A549 (cell line): ENCODE measurements at regions not wholly inside any gene's neighbourhood (a gene's known extent, or its start where the extent isn't known, plus 50 kb on each side); places are given as distances from the start of the nearest gene placed in this dataset.

ENCODE experiments used
- ATAC-seq, 2 experiments: fragments of 200-7000 bp in 1 of 2; fragments of >200 bp in 1 of 2; cut with Nextera tagmentation in 1 of 2; cut with Tn5 transposase in 1 of 2; 3 replicates each; pipeline versions ENCODE4 v1.8.0 to v1.9.1; 2018 to 2020; ENCODE audit warnings: mild to moderate bottlenecking in 1 of 2, moderate library complexity in 1 of 2
- CTCF ChIA-PET: fragments of 300-600 bp; sonication (Branson Sonifier 250); formaldehyde crosslinking; extraction: SDS; loops from one replicate; lab custom pipeline; 2021; ENCODE audit warnings: antibody characterized with exemption, inconsistent platforms; lab: Yijun Ruan, JAX
- POLR2A ChIA-PET: fragments of 350-600 bp; formaldehyde crosslinking; extraction: SDS; loops from one replicate; lab custom pipeline; 2021; ENCODE audit warnings: antibody characterized with exemption, inconsistent platforms; lab: Yijun Ruan, JAX
- DNase-seq, 2 experiments: peaks; one replicate each; pipeline versions ENCODE4 v3.0.0 to v3.0.0-alpha.2; 2011 to 2016; ENCODE audit warnings: low read depth in 1 of 2, low spot score in 1 of 2
- FAIRE-seq: peaks from 2 replicates; lab custom pipeline; 2011; peaks lifted over from hg19 to GRCh38; lab: Jason Lieb, UNC
- H3K27ac ChIP-seq, 2 experiments: fragments of >200 bp; sonication (Bioruptor Twin); formaldehyde crosslinking; 3 replicates each; pipeline ENCODE4 v1.5.1; 2016 to 2017
- H3K4me1 ChIP-seq: fragments of >200 bp; sonication (Bioruptor Twin); formaldehyde crosslinking; 3 replicates; pipeline ENCODE4 v1.6.1; 2016
- H3K4me2 ChIP-seq: fragments of >200 bp; sonication (Bioruptor Twin); formaldehyde crosslinking; 3 replicates; pipeline ENCODE4 v1.6.1; 2016
- H3K4me3 ChIP-seq: fragments of >200 bp; sonication (Bioruptor Twin); formaldehyde crosslinking; 3 replicates; pipeline ENCODE4 v1.5.1; 2016
- H3K9me3 ChIP-seq: fragments of >200 bp; sonication (Bioruptor Twin); formaldehyde crosslinking; 3 replicates; pipeline ENCODE4 v1.6.1; 2016
- BHLHE40 ChIP-seq: IDR thresholded peaks from 2 replicates; pipeline ENCODE4 v1.6.1; 2012; ENCODE audit warnings: low read depth, low read length, inconsistent platforms
- CBX2 ChIP-seq: fragments of 200-600 bp; sonication (generic); IDR thresholded peaks from 2 replicates; pipeline ENCODE4 v1.6.1; 2016; ENCODE audit warnings: low read depth, mild to moderate bottlenecking, borderline replicate concordance
- E2F6 ChIP-seq: IDR thresholded peaks from 2 replicates; pipeline ENCODE4 v1.6.1; 2012; ENCODE audit warnings: low read depth, borderline replicate concordance
- EHF ChIP-seq: fragments of 250-450 bp; sonication (Bioruptor Pico); IDR thresholded peaks from 2 replicates; pipeline ENCODE4 v1.5.0; 2020; ENCODE audit warnings: mild to moderate bottlenecking
- FOSL2 ChIP-seq, 2 experiments: fragments of 450-650 bp in 1 of 2; fragments of >200 bp in 1 of 2; sonication (Bioruptor Twin) in 1 of 2; formaldehyde crosslinking; IDR thresholded peaks; 2 replicates each; pipeline versions ENCODE4 v1.5.0 to v1.6.1; 2016 to 2020; ENCODE audit warnings: mild to moderate bottlenecking in 1 of 2, moderate library complexity in 1 of 2
- FOXS1 ChIP-seq: fragments of 250-450 bp; sonication (Bioruptor Pico); IDR thresholded peaks from 2 replicates; pipeline ENCODE4 v1.5.0; 2020; ENCODE audit warnings: mild to moderate bottlenecking, moderate library complexity
- HDAC2 ChIP-seq: fragments of 200-600 bp; sonication (generic); IDR thresholded peaks from 2 replicates; pipeline ENCODE4 v1.6.1; 2016
- HES2 ChIP-seq: fragments of >200 bp; sonication (Bioruptor Twin); formaldehyde crosslinking; IDR thresholded peaks from 2 replicates; pipeline ENCODE4 v1.6.1; 2016
- HMGXB4 ChIP-seq: fragments of 250-450 bp; sonication (Bioruptor Pico); IDR thresholded peaks from 2 replicates; pipeline ENCODE4 v1.5.0; 2021; ENCODE audit warnings: mild to moderate bottlenecking, moderate library complexity, borderline replicate concordance
- HOXA7 ChIP-seq: fragments of 250-450 bp; sonication (Bioruptor Pico); IDR thresholded peaks from 2 replicates; pipeline ENCODE4 v1.5.0; 2020; ENCODE audit warnings: mild to moderate bottlenecking, moderate library complexity
- JUNB ChIP-seq: fragments of >200 bp; sonication (Bioruptor Twin); formaldehyde crosslinking; IDR thresholded peaks from 2 replicates; pipeline ENCODE4 v1.6.1; 2016
- MYC ChIP-seq: IDR thresholded peaks from 2 replicates; pipeline ENCODE4 v1.6.1; 2012; ENCODE audit warnings: mild to moderate bottlenecking, inconsistent platforms, low read length, improper control_type of control experiment, borderline replicate concordance
- NFE2L2 ChIP-seq: fragments of 150-350 bp; conservative IDR thresholded peaks from 2 replicates; pipeline ENCODE4 v1.6.1; 2014; ENCODE audit warnings: low read length
- POLR2A ChIP-seq: IDR thresholded peaks from 2 replicates; pipeline ENCODE4 v1.6.1; 2012; ENCODE audit warnings: mild to moderate bottlenecking, low read length
- POLR2AphosphoS2 ChIP-seq: conservative IDR thresholded peaks from 2 replicates; pipeline ENCODE4 v1.6.1; 2012; ENCODE audit warnings: low read length, improper control_type of control experiment, inconsistent platforms
- RARB ChIP-seq: fragments of 250-450 bp; sonication (Bioruptor Pico); IDR thresholded peaks from 2 replicates; pipeline ENCODE4 v1.8.0; 2021; ENCODE audit warnings: mild to moderate bottlenecking, moderate library complexity
- RCOR1 ChIP-seq: fragments of 150-350 bp; IDR thresholded peaks from 2 replicates; pipeline ENCODE4 v1.6.1; 2014; ENCODE audit warnings: antibody characterized with exemption, low read length, low read depth
- RFX5 ChIP-seq: fragments of 450-650 bp; IDR thresholded peaks from 2 replicates; pipeline ENCODE4 v1.7.1; 2014; ENCODE audit warnings: antibody characterized with exemption, mild to moderate bottlenecking, moderate library complexity
- SREBF2 ChIP-seq: fragments of 450-650 bp; IDR thresholded peaks from 2 replicates; pipeline ENCODE4 v1.6.1; 2014; ENCODE audit warnings: mild to moderate bottlenecking, moderate library complexity
- ZC3H11A ChIP-seq: fragments of 450-650 bp; IDR thresholded peaks from 2 replicates; pipeline ENCODE4 v1.6.1; 2014; ENCODE audit warnings: antibody characterized with exemption, mild to moderate bottlenecking
- WGBS: methylation state at CpG from one replicate; pipeline ENCODE4 v1.1.6; 2017; ENCODE audit errors: missing lambda C conversion rate; 5-methylcytosine and 5-hydroxymethylcytosine counted together

GRCh38 chr2:601806-602455, 75.3 kb downstream of the TMEM18 start:
- H3K4me3 ChIP-seq: no peak overlapping the region
- ATAC-seq: no peak
- FAIRE-seq: no peak
- H3K4me2 ChIP-seq: no peak overlapping the region
- ChIA-PET CTCF (no interaction called here), POLR2A (no interaction called here)
- TF ChIP-seq SREBF2: no peak
- no peak for TF ChIP-seq POLR2AphosphoS2
- no peak for TF ChIP-seq RCOR1
- no peak for TF ChIP-seq RFX5
- TF ChIP-seq BHLHE40: no peak
- no peak for TF ChIP-seq HOXA7 (CRISPR knock-in tag)
- TF ChIP-seq ZC3H11A: no peak
- no peak for TF ChIP-seq RARB (CRISPR knock-in tag)
- TF ChIP-seq CBX2: no peak
- TF ChIP-seq POLR2A: no peak
- TF ChIP-seq NFE2L2: no peak
- TF ChIP-seq EHF (CRISPR knock-in tag): no peak
- no peak for TF ChIP-seq E2F6
- no peak for TF ChIP-seq HES2
- H3K27ac ChIP-seq: peak overlapping the region in 1 of 2 experiments; percentile 17; a peak in 1 of 6 replicates
- WGBS: 68% methylated on average over 28 of the region's 29 CpGs
- no peaks in the 10 kb centered on the region for H3K4me1 ChIP-seq
- peaks cover 14% of the 10 kb centered on the region; the same call in 2 of the 3 replicates for H3K9me3 ChIP-seq
- no peak for DNase-seq

GRCh38 chr2:601387-601698, 75.9 kb downstream of the TMEM18 start:
- TF ChIP-seq MYC (no peak), HDAC2 (no peak), ZC3H11A (no peak), FOXS1 (CRISPR knock-in tag) (no peak)
- WGBS: 63% methylated on average over 10 of the region's 10 CpGs
- Histone ChIP-seq H3K4me3 (no peak overlapping the region), H3K27ac (no peak overlapping the region), H3K4me1 (no peaks in the 10 kb centered on the region), H3K4me2 (no peak overlapping the region), H3K9me3 (peaks cover 11% of the 10 kb centered on the region; the same call in 2 of the 3 replicates)
- FAIRE-seq: no peak
- DNase-seq: no peak
- no peak for ATAC-seq
- ChIA-PET CTCF (no interaction called here), POLR2A (no interaction called here)

- CTCF ChIA-PET: no interaction called here
- peak in 1 of 2 experiments; percentile 15 for DNase-seq
- Histone ChIP-seq H3K4me2 (no peak overlapping the region), H3K4me3 (no peak overlapping the region), H3K27ac (no peak overlapping the region), H3K9me3 (peaks cover 8% of the 10 kb centered on the region; the same call in 2 of the 3 replicates), H3K4me1 (no peaks in the 10 kb centered on the region)
- POLR2A ChIA-PET: no interaction called here
- ATAC-seq: peak in 1 of 2 experiments; percentile 17; a peak in 2 of 6 replicates
- TF ChIP-seq HMGXB4 (CRISPR knock-in tag) (no peak), FOSL2 (IDR thresholded peaks at IDR 0.05) (no peak), FOSL2 (CRISPR knock-in tag; IDR thresholded peaks at IDR 0.05) (no peak), JUNB (no peak)
- 54% methylated on average over 22 of the region's 23 CpGs for WGBS
- FAIRE-seq: no peak
Observed at GRCh38 chr2:600542-601386, 76.4 kb downstream of the TMEM18 start.
